Glomerular visceral epithelial cell (primary cell): ENCODE measurements at regions not wholly inside any gene's neighbourhood (a gene's known extent, or its start where the extent isn't known, plus 50 kb on each side); places are given as distances from the start of the nearest gene placed in this dataset.
"Not testable (repeated sequence)": the region's sequence is repeated elsewhere in the genome, so short reads cannot be mapped to it uniquely, and the experiment has no call there.

Experiments
- DNase-seq: peaks from one replicate; pipeline ENCODE4 v3.0.0-alpha.2; 2016; ENCODE audit errors: extremely low spot score

DNA sequence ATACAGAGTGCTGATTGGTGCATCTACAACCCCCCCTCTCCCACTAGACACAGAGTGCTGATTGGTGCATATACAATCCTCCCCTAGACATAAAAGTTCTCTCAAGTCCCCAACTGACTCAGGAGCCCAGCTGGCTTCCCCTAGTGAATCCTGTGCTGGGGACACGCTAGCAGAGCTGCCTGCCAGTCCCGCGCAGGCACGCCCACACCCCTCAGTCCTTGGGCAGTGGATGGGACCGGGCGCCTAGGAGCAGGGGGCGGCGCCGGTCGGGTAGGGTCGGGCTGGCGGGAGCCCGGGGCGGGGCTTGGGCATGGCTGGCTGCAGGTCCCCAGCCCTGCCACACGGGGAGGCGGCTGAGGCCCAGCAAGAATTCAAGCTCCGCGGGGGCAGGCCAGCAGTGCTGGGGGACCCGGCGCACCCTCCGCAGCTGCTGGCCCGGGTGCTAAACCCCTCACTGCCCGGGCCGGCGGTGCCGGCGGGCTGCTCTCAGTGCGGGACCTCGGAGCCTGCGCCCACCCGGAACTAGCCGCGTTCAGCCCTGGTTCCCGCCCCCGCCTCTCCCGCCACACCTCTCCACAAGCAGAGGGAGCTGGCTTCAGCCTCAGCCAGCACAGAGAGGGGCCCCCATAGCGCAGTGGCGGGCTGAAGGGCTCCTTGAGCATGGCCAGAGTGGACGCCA lies 64.3 kb upstream of the DDHD1 start:
- DNase-seq = peak; percentile 83

DNA sequence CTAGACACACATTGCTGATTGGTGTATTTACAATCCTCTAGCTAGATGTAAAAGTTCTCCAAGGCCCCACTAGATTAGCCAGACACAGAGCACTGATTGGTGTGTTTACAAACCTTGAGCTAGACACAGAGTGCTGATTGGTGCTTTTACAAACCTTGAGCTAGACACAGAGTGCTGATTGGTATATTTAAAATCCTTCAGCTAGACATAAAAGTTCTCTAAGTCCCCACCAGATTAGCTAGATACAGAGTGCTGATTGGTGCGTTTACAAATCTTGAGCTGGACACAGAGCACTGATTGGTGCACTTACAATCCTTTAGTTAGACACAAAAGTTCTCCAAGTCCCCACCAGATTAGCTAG lies 63.8 kb upstream of the DDHD1 start:
- not testable (repeated sequence) for DNase-seq

DNA sequence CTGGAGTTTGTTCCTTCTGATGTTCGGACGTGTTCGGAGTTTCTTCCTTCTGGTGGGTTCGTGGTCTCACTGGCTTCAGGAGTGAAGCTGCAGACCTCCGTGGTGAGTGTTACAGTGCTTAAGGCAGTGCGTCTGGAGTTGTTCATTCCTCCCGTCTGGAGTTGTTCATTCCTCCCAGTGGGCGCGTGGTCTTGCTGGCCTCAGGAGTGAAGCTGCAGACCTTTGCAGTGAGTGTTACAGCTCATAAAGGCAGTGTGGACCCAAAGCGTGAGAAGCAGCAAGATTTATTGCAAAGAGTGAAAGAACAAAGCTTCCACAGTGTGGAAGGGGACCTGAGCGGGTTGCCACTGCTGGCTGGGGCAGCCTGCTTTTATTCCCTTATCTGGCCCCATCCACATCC lies 63.4 kb upstream of the DDHD1 start:
- not testable (repeated sequence) for DNase-seq

DNA sequence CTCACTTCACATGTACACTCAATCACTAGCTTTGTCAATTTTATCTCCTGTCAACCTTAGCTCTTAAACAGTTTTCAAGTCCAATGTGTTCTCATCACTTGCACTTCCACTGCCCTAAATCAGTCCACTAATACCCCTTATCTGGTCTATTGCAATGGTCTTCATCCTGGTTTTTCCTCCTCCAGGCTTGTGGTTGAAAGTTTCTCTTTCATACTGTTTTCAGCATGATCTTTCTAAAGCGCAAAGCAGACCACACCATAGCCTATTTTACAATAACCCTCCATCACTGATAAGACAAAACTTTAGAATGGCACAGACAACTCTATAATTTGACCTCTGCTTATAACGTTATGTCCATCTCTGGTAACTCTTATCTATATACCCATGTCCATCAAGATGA lies 62.0 kb upstream of the DDHD1 start:
- DNase-seq = no peak

DNA sequence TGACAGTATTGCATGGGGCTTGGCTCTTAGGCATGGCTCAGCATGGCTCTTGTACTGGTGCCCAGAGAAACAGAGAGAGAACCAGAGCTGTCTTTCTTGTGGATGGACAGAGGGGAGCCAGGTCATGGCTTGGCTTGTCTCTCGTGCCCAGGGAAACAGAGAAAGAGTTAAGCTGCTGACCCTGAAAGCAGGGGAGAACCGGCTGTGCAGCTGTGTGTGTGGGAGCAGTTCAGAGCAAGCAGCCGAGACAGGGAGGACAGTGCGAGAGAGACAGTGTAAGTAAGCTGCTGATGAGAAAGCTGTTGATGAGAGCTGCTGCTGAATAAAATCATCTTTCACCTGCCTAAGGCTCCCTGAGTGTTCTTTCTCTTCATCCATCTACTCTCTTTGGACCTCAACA lies 61.3 kb upstream of the DDHD1 start:
- no peak for DNase-seq

DNA sequence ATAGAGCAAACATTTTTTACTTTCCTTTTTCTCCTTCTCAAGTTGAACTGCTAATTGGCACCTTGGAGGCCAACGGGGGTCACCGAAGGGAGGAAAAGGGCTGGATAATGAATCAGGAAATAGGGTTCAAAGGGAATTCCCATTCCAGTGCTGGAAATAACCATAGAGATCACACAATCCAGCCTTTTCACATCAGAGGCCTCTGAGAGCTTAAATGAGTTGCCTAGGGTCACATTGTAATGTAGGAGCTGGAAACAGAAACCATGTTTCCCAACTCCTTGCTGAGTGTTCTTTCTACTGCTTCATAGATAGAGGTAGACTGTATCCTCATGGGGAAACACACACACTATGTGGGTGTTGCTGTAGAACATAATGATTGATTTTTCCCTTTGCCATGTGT lies 60.6 kb upstream of the DDHD1 start:
- DNase-seq = no peak

DNA sequence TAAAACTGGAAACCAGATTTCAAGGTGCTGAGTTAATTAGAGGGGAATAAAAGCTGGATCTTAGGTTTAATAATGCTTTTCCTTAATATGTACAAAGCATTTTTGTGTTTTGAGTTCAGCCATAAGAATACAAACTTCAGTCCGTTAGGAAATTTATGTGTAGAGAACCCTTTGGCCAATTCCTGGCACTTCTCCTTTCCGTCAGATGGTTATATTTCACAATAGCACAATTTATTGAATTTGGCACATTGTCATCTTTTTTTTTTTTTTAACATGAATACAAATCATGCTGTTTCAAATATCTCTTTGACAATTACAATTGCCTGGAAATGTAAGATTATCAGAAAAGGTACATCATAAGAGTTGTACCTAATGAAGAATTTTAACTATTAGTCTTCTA lies 56.2 kb upstream of the DDHD1 start:
- DNase-seq = no peak
